Common myeloid progenitor, CD34-positive (primary cell): ENCODE measurements at regions not wholly inside any gene's neighbourhood (a gene's known extent, or its start where the extent isn't known, plus 50 kb on each side); places are given as distances from the start of the nearest gene placed in this dataset.

ENCODE experiments used
- CTCF ChIA-PET: fragments of 350-600 bp; sonication (Branson Sonifier 250); formaldehyde crosslinking; loops from one replicate; lab custom pipeline; 2021; ENCODE audit warnings: antibody characterized with exemption; lab: Charles Lee
- POLR2A ChIA-PET: fragments of 350-600 bp; sonication (Branson Sonifier 250); formaldehyde crosslinking; loops from one replicate; lab custom pipeline; 2021; ENCODE audit warnings: antibody characterized with exemption; lab: Charles Lee
- DNase-seq, 3 donors: peaks; one replicate each; pipeline versions ENCODE4 v3.0.0 to v3.0.0-alpha.2; 2013
- H3K27ac ChIP-seq, 2 experiments: 1 replicate in 1 of 2; 2 replicates in 1 of 2; pipeline ENCODE4 v1.7.0; 2013; ENCODE audit warnings: inconsistent platforms in 2 of 2, low read length in 2 of 2, mild to moderate bottlenecking in 2 of 2, low read depth in 1 of 2, moderate library complexity in 1 of 2; ENCODE audit not compliant: severe bottlenecking in 2 of 2, insufficient read depth in 1 of 2, poor library complexity in 1 of 2
- H3K27me3 ChIP-seq, 5 experiments: replicated peaks in 2 of 5; 1 replicate in 3 of 5; 2 replicates in 2 of 5; pipeline versions ENCODE4 v1.6.1 to v1.7.0; 2013; ENCODE audit warnings: low read length in 4 of 5, mild to moderate bottlenecking in 2 of 5, moderate library complexity in 2 of 5, inconsistent platforms in 1 of 5; ENCODE audit not compliant: insufficient read depth in 5 of 5, control insufficient read depth in 4 of 5
- H3K36me3 ChIP-seq, 4 experiments: 1 replicate in 2 of 4; 2 replicates in 2 of 4; pipeline versions ENCODE4 v1.6.1 to v1.7.0; 2013; ENCODE audit warnings: low read length in 3 of 4, control low read depth in 1 of 4, mild to moderate bottlenecking in 1 of 4; ENCODE audit not compliant: control insufficient read depth in 4 of 4, insufficient read depth in 4 of 4
- H3K4me1 ChIP-seq, 4 experiments: 1 replicate in 3 of 4; 2 replicates in 1 of 4; pipeline versions ENCODE4 v1.6.1 to v1.7.1; 2013; ENCODE audit warnings: low read length in 3 of 4, mild to moderate bottlenecking in 3 of 4, control low read depth in 1 of 4, inconsistent platforms in 1 of 4, moderate library complexity in 1 of 4; ENCODE audit not compliant: control insufficient read depth in 4 of 4, insufficient read depth in 4 of 4; ENCODE audit errors: control extremely low read depth in 1 of 4
- H3K4me3 ChIP-seq, 7 experiments: 1 replicate in 4 of 7; 2 replicates in 3 of 7; pipeline versions ENCODE4 v1.5.1 to v1.7.0; 2013; ENCODE audit warnings: mild to moderate bottlenecking in 7 of 7, low read length in 6 of 7, moderate library complexity in 6 of 7, inconsistent platforms in 2 of 7, low read depth in 2 of 7, control low read depth in 1 of 7; ENCODE audit not compliant: insufficient read depth in 4 of 7, control insufficient read depth in 1 of 7; ENCODE audit errors: extremely low read depth in 1 of 7
- H3K9me3 ChIP-seq, 5 experiments: 1 replicate in 4 of 5; 2 replicates in 1 of 5; pipeline versions ENCODE4 v1.6.1 to v1.7.1; 2013; ENCODE audit warnings: low read length in 4 of 5, mild to moderate bottlenecking in 2 of 5, inconsistent platforms in 1 of 5, low read depth in 1 of 5, moderate library complexity in 1 of 5; ENCODE audit not compliant: control insufficient read depth in 4 of 5, insufficient read depth in 2 of 5; ENCODE audit errors: control extremely low read depth in 1 of 5
- WGBS: methylation state at CpG from one replicate; pipeline ENCODE4 v1.1.5; 2013; ENCODE audit not compliant: insufficient coverage; 5-methylcytosine and 5-hydroxymethylcytosine counted together

GRCh38 chr7:7044806-7045205 is 137.5 kb upstream of the C1GALT1 start:
- CTCF ChIA-PET = no interaction called here
- 100% methylated on average over 2 of the region's 2 CpGs for WGBS
- no peak overlapping the region for H3K4me3 ChIP-seq

GRCh38 chr7:7048213-7048612 is 134.1 kb upstream of the C1GALT1 start:
- no peaks in the 10 kb centered on the region for H3K4me1 ChIP-seq
- WGBS = 100% methylated on average over 3 of the region's 4 CpGs
- H3K36me3 ChIP-seq = no peaks in the 10 kb centered on the region
- no peak overlapping the region for H3K27ac ChIP-seq
- POLR2A ChIA-PET = no interaction called here
- no peak for DNase-seq
- no peaks in the 10 kb centered on the region for H3K27me3 ChIP-seq
- no peak overlapping the region for H3K4me3 ChIP-seq
- H3K9me3 ChIP-seq = peaks cover 0 to 5% (median 0%) of the 10 kb centered on the region in 5 experiments
- CTCF ChIA-PET = interaction anchor here (0.6 kb wide), 1 partner anchor 22 kb away, joined by 3 read pairs; no protein-coding TSS in a partner anchor

More at GRCh38 chr7:7044806-7045205, 137.5 kb upstream of the C1GALT1 start:
- Histone ChIP-seq H3K4me1 (no peaks in the 10 kb centered on the region), H3K27me3 (no peaks in the 10 kb centered on the region), H3K9me3 (peaks cover 0 to 10% (median 2%) of the 10 kb centered on the region in 5 experiments), H3K36me3 (no peaks in the 10 kb centered on the region), H3K27ac (no peak overlapping the region)
- DNase-seq = no peak
- POLR2A ChIA-PET = no interaction called here

- no peaks in the 10 kb centered on the region for H3K27me3 ChIP-seq
- WGBS = 100% methylated on average over 3 of the region's 4 CpGs
- POLR2A ChIA-PET = no interaction called here
- CTCF ChIA-PET = no interaction called here
- H3K9me3 ChIP-seq = peaks cover 0 to 5% (median 0%) of the 10 kb centered on the region in 5 experiments
- no peaks in the 10 kb centered on the region for H3K36me3 ChIP-seq
- no peak overlapping the region for H3K4me3 ChIP-seq
- no peaks in the 10 kb centered on the region for H3K4me1 ChIP-seq
- peak in 1 of 3 donors; percentile 0 for DNase-seq
- no peak overlapping the region for H3K27ac ChIP-seq
Measured at GRCh38 chr7:7051206-7051877, 131.0 kb upstream of the C1GALT1 start.

GRCh38 chr7:7054252-7054830 is 128.0 kb upstream of the C1GALT1 start:
- Histone ChIP-seq H3K9me3 (peaks cover 0 to 5% (median 0%) of the 10 kb centered on the region in 5 experiments), H3K27ac (no peak overlapping the region), H3K27me3 (no peaks in the 10 kb centered on the region), H3K4me3 (no peak overlapping the region), H3K4me1 (no peaks in the 10 kb centered on the region), H3K36me3 (no peaks in the 10 kb centered on the region)
- CTCF ChIA-PET = no interaction called here
- POLR2A ChIA-PET = no interaction called here
- WGBS = 99% methylated on average over 7 of the region's 8 CpGs
- no peak for DNase-seq

GRCh38 chr7:7060828-7061599 is 121.3 kb upstream of the C1GALT1 start:
- Histone ChIP-seq H3K4me1 (no peaks in the 10 kb centered on the region), H3K9me3 (peaks cover 0 to 15% (median 3%) of the 10 kb centered on the region in 5 experiments), H3K36me3 (no peaks in the 10 kb centered on the region), H3K4me3 (no peak overlapping the region), H3K27ac (no peak overlapping the region), H3K27me3 (no peaks in the 10 kb centered on the region)
- ChIA-PET POLR2A (no interaction called here), CTCF (no interaction called here)
- no peak for DNase-seq
- 100% methylated on average over 4 of the region's 10 CpGs for WGBS

GRCh38 chr7:7077945-7078344 is 104.4 kb upstream of the C1GALT1 start:
- H3K27me3 ChIP-seq = no peaks in the 10 kb centered on the region
- DNase-seq = no peak
- WGBS = 76% methylated on average over 5 of the region's 8 CpGs
- H3K9me3 ChIP-seq = peaks cover 0 to 16% (median 3%) of the 10 kb centered on the region in 5 experiments
- H3K4me1 ChIP-seq = no peaks in the 10 kb centered on the region
- POLR2A ChIA-PET = no interaction called here
- no peaks in the 10 kb centered on the region for H3K36me3 ChIP-seq
- CTCF ChIA-PET = no interaction called here
- H3K27ac ChIP-seq = no peak overlapping the region
- H3K4me3 ChIP-seq = no peak overlapping the region

GRCh38 chr7:7080802-7081201 is 101.5 kb upstream of the C1GALT1 start:
- Histone ChIP-seq H3K4me1 (no peaks in the 10 kb centered on the region), H3K27ac (no peak overlapping the region), H3K27me3 (no peaks in the 10 kb centered on the region), H3K36me3 (no peaks in the 10 kb centered on the region), H3K9me3 (no peaks in the 10 kb centered on the region), H3K4me3 (no peak overlapping the region)
- DNase-seq = no peak
- ChIA-PET POLR2A (no interaction called here), CTCF (no interaction called here)
- WGBS = no CpG with 5 or more reads among the region's 2 CpGs
